Transverse colon (tissue), 4 donors: ENCODE measurements at regions not wholly inside any gene's neighbourhood (a gene's known extent, or its start where the extent isn't known, plus 50 kb on each side); places are given as distances from the start of the nearest gene placed in this dataset.

Source experiments
- DNase-seq: peaks from one replicate; pipeline ENCODE4 v3.0.0-alpha.2; 2019
- H3K27ac ChIP-seq, 4 donors: fragments of 200-600 bp; sonication (generic); 2 replicates each; pipeline ENCODE4 v1.5.1; 2016 to 2018; ENCODE audit warnings: inconsistent platforms in 4 of 4
- H3K27me3 ChIP-seq: fragments of 200-600 bp; sonication (generic); 2 replicates; pipeline ENCODE4 v1.5.1; 2017; ENCODE audit warnings: inconsistent platforms
- H3K36me3 ChIP-seq, 4 donors: fragments of 200-600 bp; sonication (generic); 2 replicates each; pipeline ENCODE4 v1.5.1; 2017 to 2019; ENCODE audit warnings: inconsistent platforms in 4 of 4
- H3K4me1 ChIP-seq, 4 donors: fragments of 200-600 bp; sonication (generic); 2 replicates each; pipeline ENCODE4 v1.5.1; 2017 to 2020; ENCODE audit warnings: inconsistent platforms in 4 of 4
- H3K4me3 ChIP-seq, 4 donors: fragments of 200-600 bp; sonication (generic); 1 replicate in 1 of 4; 2 replicates in 3 of 4; pipeline versions ENCODE4 v1.5.1 to v1.6.1; 2017 to 2019; ENCODE audit warnings: inconsistent platforms in 4 of 4
- H3K9me3 ChIP-seq, 2 donors: fragments of 200-600 bp; sonication (generic); 2 replicates each; pipeline ENCODE4 v1.5.1; 2017 to 2019; ENCODE audit warnings: inconsistent platforms in 2 of 2
- CTCF ChIP-seq, 5 experiments: fragments of 200-600 bp in 3 of 5; fragments of 450-650 bp in 2 of 5; sonication (generic) in 3 of 5; IDR thresholded peaks; 1 replicate in 2 of 5; 2 replicates in 3 of 5; pipeline ENCODE4 v1.5.1; 2016 to 2017; ENCODE audit warnings: antibody characterized with exemption in 5 of 5, inconsistent platforms in 3 of 5, mild to moderate bottlenecking in 2 of 5, moderate library complexity in 1 of 5
- EP300 ChIP-seq: sonication (generic); formaldehyde crosslinking; IDR thresholded peaks from one replicate; pipeline ENCODE4 v1.6.1; 2017; ENCODE audit warnings: antibody characterized with exemption, low read depth
- POLR2A ChIP-seq: fragments of 450-650 bp; IDR thresholded peaks from one replicate; pipeline ENCODE4 v1.6.1; 2016; ENCODE audit warnings: antibody characterized with exemption, mild to moderate bottlenecking, moderate library complexity
- POLR2AphosphoS5 ChIP-seq, 3 donors: sonication (generic); formaldehyde crosslinking; IDR thresholded peaks; one replicate each; pipeline ENCODE4 v1.6.1; 2016; ENCODE audit warnings: antibody characterized with exemption in 3 of 3
- WGBS, 2 donors: methylation state at CpG; one replicate each; pipeline ENCODE4 v1.1.5; 2018; ENCODE audit warnings: low coverage in 1 of 2; 5-methylcytosine and 5-hydroxymethylcytosine counted together
- in situ Hi-C, 4 donors: fragments of 200-750 bp; cut with MboI; loops; one replicate each; pipeline versions ENCODE4 v1.15.0 to v1.15.1; 2017; ENCODE audit warnings: low sequenced_read_pairs in 3 of 4, low pct_ligation_motif_present in 1 of 4, low pct_unique_long_range_greater_than_20kb in 1 of 4
- intact Hi-C: fragments of 100-400 bp; cut with DNase I; formaldehyde crosslinking; loops from one replicate; pipeline ENCODE4 v1.15.1; 2023; ENCODE audit warnings: low total_unique reads

- H3K27ac ChIP-seq = no peak overlapping the region
- in situ Hi-C loops (no loop called here), intact Hi-C loops (no loop called here)
- DNase-seq = no peak
- H3K9me3 ChIP-seq = no peaks in the 10 kb centered on the region
- no peak for TF ChIP-seq POLR2AphosphoS5 (IDR thresholded peaks at IDR 0.05)
- TF ChIP-seq EP300 = no peak
- TF ChIP-seq POLR2A = no peak
- no peak for TF ChIP-seq CTCF (IDR thresholded peaks at IDR 0.05)
- H3K4me1 ChIP-seq = no peaks in the 10 kb centered on the region
- no peaks in the 10 kb centered on the region for H3K36me3 ChIP-seq
- H3K27me3 ChIP-seq = no peaks in the 10 kb centered on the region
- H3K4me3 ChIP-seq = no peak overlapping the region
These were observed 446.8 kb downstream of the USP25 start for GRCh38 chr21:16176570-16176969.

- WGBS, 2 donors = 64 to 76% methylated on average over 3 of the region's 3 CpGs
- DNase-seq = no peak
- Histone ChIP-seq H3K9me3 (no peaks in the 10 kb centered on the region), H3K4me3 (no peak overlapping the region), H3K36me3 (no peaks in the 10 kb centered on the region), H3K27ac (no peak overlapping the region), H3K27me3 (no peaks in the 10 kb centered on the region), H3K4me1 (no peaks in the 10 kb centered on the region)
- in situ Hi-C loops = no loop called here
- intact Hi-C loops = no loop called here
- TF ChIP-seq POLR2A (no peak), CTCF (IDR thresholded peaks at IDR 0.05) (no peak), EP300 (no peak), POLR2AphosphoS5 (IDR thresholded peaks at IDR 0.05) (no peak)
These were observed 447.8 kb downstream of the USP25 start for GRCh38 chr21:16177532-16177931.

GRCh38 chr21:16179773-16180172 is 450.0 kb downstream of the USP25 start:
- 15 to 20% methylated on average over 3 of the region's 3 CpGs for WGBS, 2 donors
- in situ Hi-C loops = no loop called here
- Histone ChIP-seq H3K27ac (no peak overlapping the region), H3K4me3 (no peak overlapping the region), H3K36me3 (no peaks in the 10 kb centered on the region), H3K4me1 (no peaks in the 10 kb centered on the region), H3K9me3 (no peaks in the 10 kb centered on the region), H3K27me3 (no peaks in the 10 kb centered on the region)
- TF ChIP-seq CTCF (IDR thresholded peaks at IDR 0.05) (no peak), POLR2A (no peak), EP300 (no peak), POLR2AphosphoS5 (IDR thresholded peaks at IDR 0.05) (no peak)
- intact Hi-C loops = no loop called here
- no peak for DNase-seq

GRCh38 chr21:16180614-16181013 is 450.8 kb downstream of the USP25 start:
- no peak for DNase-seq
- Histone ChIP-seq H3K4me3 (no peak overlapping the region), H3K9me3 (no peaks in the 10 kb centered on the region), H3K4me1 (no peaks in the 10 kb centered on the region), H3K27ac (no peak overlapping the region), H3K27me3 (no peaks in the 10 kb centered on the region), H3K36me3 (no peaks in the 10 kb centered on the region)
- 69% methylated on average over 3 of the region's 3 CpGs; no CpG with 5 or more reads in 1 of the 2 donors for WGBS, 2 donors
- intact Hi-C loops = no loop called here
- in situ Hi-C loops = no loop called here
- TF ChIP-seq POLR2AphosphoS5 (IDR thresholded peaks at IDR 0.05) = no peak
- no peak for TF ChIP-seq POLR2A
- TF ChIP-seq EP300 = no peak
- no peak for TF ChIP-seq CTCF (IDR thresholded peaks at IDR 0.05)
